Neural cell (in vitro differentiated cells): ENCODE measurements at regions not wholly inside any gene's neighbourhood (a gene's known extent, or its start where the extent isn't known, plus 50 kb on each side); places are given as distances from the start of the nearest gene placed in this dataset.

Source experiments
- H2AFZ ChIP-seq: fragments of 200-600, 300-800 bp; sonication (generic), shearing (Covaris generic); 2 replicates; pipeline ENCODE4 v1.6.0; 2014; ENCODE audit warnings: low read depth, mild to moderate bottlenecking, antibody characterized with exemption, low read length, moderate library complexity
- H3F3A ChIP-seq: fragments of 200-600 bp; shearing (Covaris generic); 2 replicates; pipeline ENCODE4 v1.6.1; 2016; ENCODE audit warnings: mild to moderate bottlenecking, moderate library complexity, mixed read lengths, antibody characterized with exemption, low read length; ENCODE audit not compliant: insufficient read depth, poor library complexity, severe bottlenecking
- H3K27ac ChIP-seq: fragments of 200-600, 300-800 bp; sonication (generic), shearing (Covaris generic); 2 replicates; pipeline ENCODE4 v1.5.1; 2014; ENCODE audit warnings: mild to moderate bottlenecking, low read length, moderate library complexity
- H3K27me3 ChIP-seq: fragments of 300-800, 200-600 bp; sonication (generic), shearing (Covaris generic); 2 replicates; pipeline ENCODE4 v1.6.0; 2014; ENCODE audit warnings: mild to moderate bottlenecking, low read depth, low read length, moderate library complexity; ENCODE audit not compliant: insufficient read depth
- H3K36me3 ChIP-seq: fragments of 300-800, 200-600 bp; sonication (generic), shearing (Covaris generic); 2 replicates; pipeline ENCODE4 v1.5.1; 2014; ENCODE audit warnings: mild to moderate bottlenecking, antibody characterized with exemption, low read length, moderate library complexity; ENCODE audit not compliant: insufficient read depth
- H3K4me2 ChIP-seq: fragments of 300-800, 200-600 bp; sonication (generic), shearing (Covaris generic); 2 replicates; pipeline ENCODE4 v1.6.0; 2014; ENCODE audit warnings: mild to moderate bottlenecking, low read length
- H3K4me3 ChIP-seq: fragments of 300-800, 200-600 bp; sonication (generic), shearing (Covaris generic); 2 replicates; pipeline ENCODE4 v1.5.1; 2014; ENCODE audit warnings: mild to moderate bottlenecking, low read length, moderate library complexity
- H3K79me2 ChIP-seq: fragments of 200-600 bp; shearing (Covaris generic); replicated peaks from 2 replicates; pipeline ENCODE4 v1.6.0; 2014; ENCODE audit warnings: mild to moderate bottlenecking, low read length, moderate library complexity; ENCODE audit not compliant: insufficient read depth
- H3K9ac ChIP-seq: fragments of 300-800, 200-600 bp; sonication (generic), shearing (Covaris generic); 2 replicates; pipeline ENCODE4 v1.6.1; 2016; ENCODE audit warnings: mild to moderate bottlenecking, low read length, mixed read lengths
- H3K9me2 ChIP-seq: fragments of 200-600 bp; shearing (Covaris generic); 2 replicates; pipeline ENCODE4 v1.6.1; 2016; ENCODE audit warnings: mild to moderate bottlenecking, low read length, mixed read lengths; ENCODE audit not compliant: insufficient read depth
- H3K9me3 ChIP-seq: fragments of 200-600, 300-800 bp; sonication (generic), shearing (Covaris generic); 2 replicates; pipeline ENCODE4 v1.6.1; 2016; ENCODE audit warnings: mild to moderate bottlenecking, mixed run types, low read length, moderate library complexity, mixed read lengths
- H4K20me1 ChIP-seq: fragments of 200-600 bp; shearing (Covaris generic); 2 replicates; pipeline ENCODE4 v1.6.1; 2016; ENCODE audit warnings: mild to moderate bottlenecking, mixed run types; ENCODE audit not compliant: insufficient read depth
- CTCF ChIP-seq: fragments of 450-650 bp; IDR thresholded peaks from 2 replicates; pipeline ENCODE4 v1.5.1; 2014; ENCODE audit warnings: antibody characterized with exemption, mild to moderate bottlenecking, moderate library complexity; ENCODE audit not compliant: poor library complexity, severe bottlenecking
- EP300 ChIP-seq: fragments of 450-650 bp; conservative IDR thresholded peaks from 2 replicates; pipeline ENCODE4 v1.6.1; 2014; ENCODE audit warnings: antibody characterized with exemption, mild to moderate bottlenecking, moderate library complexity; ENCODE audit not compliant: poor library complexity, severe bottlenecking
- EZH2 ChIP-seq: fragments of 200-600, 300-800 bp; shearing (Covaris generic), sonication (generic); IDR thresholded peaks from 2 replicates; pipeline ENCODE4 v1.6.1; 2014; ENCODE audit warnings: antibody characterized with exemption, low read length, borderline replicate concordance, mild to moderate bottlenecking; ENCODE audit not compliant: insufficient read depth, poor library complexity, severe bottlenecking
- MXI1 ChIP-seq: fragments of 450-650 bp; conservative IDR thresholded peaks from 2 replicates; pipeline ENCODE4 v1.6.1; 2014; ENCODE audit warnings: antibody characterized with exemption, mild to moderate bottlenecking; ENCODE audit not compliant: poor library complexity, severe bottlenecking
- POLR2AphosphoS5 ChIP-seq: IDR thresholded peaks from 2 replicates; pipeline ENCODE4 v1.6.1; 2012
- RAD21 ChIP-seq: fragments of 450-650 bp; conservative IDR thresholded peaks from 2 replicates; pipeline ENCODE4 v1.6.1; 2014; ENCODE audit warnings: antibody characterized with exemption, mild to moderate bottlenecking, moderate library complexity
- REST ChIP-seq: IDR thresholded peaks from 2 replicates; pipeline ENCODE4 v1.6.1; 2012; ENCODE audit warnings: borderline replicate concordance
- SMC3 ChIP-seq: fragments of 450-650 bp; conservative IDR thresholded peaks from 2 replicates; pipeline ENCODE4 v1.6.1; 2014; ENCODE audit warnings: antibody characterized with exemption, mild to moderate bottlenecking, moderate library complexity; ENCODE audit not compliant: poor library complexity
- TAF1 ChIP-seq: IDR thresholded peaks from 2 replicates; pipeline ENCODE4 v1.6.1; 2012; ENCODE audit warnings: low read depth

- Histone ChIP-seq H3K9ac (no peak overlapping the region), H3K79me2 (no peaks in the 10 kb centered on the region), H3K27ac (no peak overlapping the region)
Observed at GRCh38 chr10:114713525-114714090, 55.5 kb upstream of the ABLIM1 start.

GRCh38 chr10:114714281-114714741 lies 56.2 kb upstream of the ABLIM1 start:
- Histone ChIP-seq H3K9me3 (no peaks in the 10 kb centered on the region), H4K20me1 (no peaks in the 10 kb centered on the region), H3K36me3 (no peaks in the 10 kb centered on the region), H3K9ac (no peak overlapping the region), H3K4me2 (no peak overlapping the region), H3K79me2 (no peaks in the 10 kb centered on the region), H3K4me3 (no peak overlapping the region), H3K9me2 (no peaks in the 10 kb centered on the region), H3F3A (no peaks in the 10 kb centered on the region), H3K27me3 (no peaks in the 10 kb centered on the region), H3K27ac (no peak overlapping the region), H2AFZ (no peak overlapping the region)
- no peak for TF ChIP-seq REST
- no peak for TF ChIP-seq SMC3
- TF ChIP-seq EZH2 = no peak

More at GRCh38 chr10:114713525-114714090, 55.5 kb upstream of the ABLIM1 start:
- Histone ChIP-seq H3K9me3 (no peaks in the 10 kb centered on the region), H3K4me3 (no peak overlapping the region), H3K27me3 (no peaks in the 10 kb centered on the region), H3K4me2 (no peak overlapping the region), H3K36me3 (no peaks in the 10 kb centered on the region), H2AFZ (no peak overlapping the region), H4K20me1 (no peaks in the 10 kb centered on the region), H3F3A (no peaks in the 10 kb centered on the region), H3K9me2 (no peaks in the 10 kb centered on the region)
- no peak for TF ChIP-seq RAD21
- TF ChIP-seq EP300 = no peak
- TF ChIP-seq MXI1 = no peak
- no peak for TF ChIP-seq SMC3
- TF ChIP-seq POLR2AphosphoS5 = no peak
- TF ChIP-seq CTCF = no peak
- TF ChIP-seq EZH2 = no peak
- TF ChIP-seq REST = no peak
- no peak for TF ChIP-seq TAF1
